ENCODE measurements at regions not wholly inside any gene's neighbourhood (a gene's known extent, or its start where the extent isn't known, plus 50 kb on each side); places are given as distances from the start of the nearest gene placed in this dataset.
A peak's percentile ranks its signal among the peaks of the same experiment; 100 is the strongest.

- peak; percentile 92 for TF ChIP-seq EZH2phosphoT487 (IDR thresholded peaks at IDR 0.05; ENCODE audit: insufficient read depth, low read depth)
- TF ChIP-seq EZH2 (IDR thresholded peaks at IDR 0.05; ENCODE audit: insufficient read depth, poor library complexity, severe bottlenecking), result no peak
Observed at GRCh38 chr2:157182834-157183396, 74.6 kb upstream of the GALNT5 start.
